ENCODE measurements at regions not wholly inside any gene's neighbourhood (a gene's known extent, or its start where the extent isn't known, plus 50 kb on each side); places are given as distances from the start of the nearest gene placed in this dataset.

GRCh38 chrX:139299309-139299708 is 231.2 kb upstream of the F9 start:
- TF ChIP-seq EP300 (IDR thresholded peaks at IDR 0.05) (no peak), CTCF (IDR thresholded peaks at IDR 0.05) (no peak), POLR2AphosphoS5 (IDR thresholded peaks at IDR 0.05) (no peak), POLR2A (IDR thresholded peaks at IDR 0.05) (no peak)
